SK-N-SH treated with all-trans-retinoic acid at 6 μM for 48 hours (cell line): ENCODE measurements at regions not wholly inside any gene's neighbourhood (a gene's known extent, or its start where the extent isn't known, plus 50 kb on each side); places are given as distances from the start of the nearest gene placed in this dataset.

Experiments
- POU6F1 ChIP-seq: fragments of 250-450 bp; sonication (Bioruptor Pico); IDR thresholded peaks from 2 replicates; pipeline ENCODE4 v1.8.0; 2021; ENCODE audit warnings: low read depth, mild to moderate bottlenecking, moderate library complexity, borderline replicate concordance
- TCF4 ChIP-seq: fragments of 250-450 bp; sonication (Bioruptor Pico); IDR thresholded peaks from 2 replicates; pipeline ENCODE4 v1.8.0; 2021; ENCODE audit warnings: mild to moderate bottlenecking, moderate library complexity, borderline replicate concordance
- ZC3H10 ChIP-seq: fragments of 250-450 bp; sonication (Bioruptor Pico); IDR thresholded peaks from 2 replicates; pipeline ENCODE4 v1.5.1; 2021; ENCODE audit warnings: mild to moderate bottlenecking, moderate library complexity
- TF ChIP-seq, protein P1 (sequence below): fragments of 250-450 bp; sonication (Bioruptor Pico); IDR thresholded peaks from 2 replicates; pipeline ENCODE4 v1.5.0; 2020; ENCODE audit warnings: mild to moderate bottlenecking, moderate library complexity

- TF ChIP-seq POU6F1 (CRISPR knock-in tag) (no peak), TCF4 (CRISPR knock-in tag) (no peak), ZC3H10 (no peak)
- TF ChIP-seq, protein P1, sequence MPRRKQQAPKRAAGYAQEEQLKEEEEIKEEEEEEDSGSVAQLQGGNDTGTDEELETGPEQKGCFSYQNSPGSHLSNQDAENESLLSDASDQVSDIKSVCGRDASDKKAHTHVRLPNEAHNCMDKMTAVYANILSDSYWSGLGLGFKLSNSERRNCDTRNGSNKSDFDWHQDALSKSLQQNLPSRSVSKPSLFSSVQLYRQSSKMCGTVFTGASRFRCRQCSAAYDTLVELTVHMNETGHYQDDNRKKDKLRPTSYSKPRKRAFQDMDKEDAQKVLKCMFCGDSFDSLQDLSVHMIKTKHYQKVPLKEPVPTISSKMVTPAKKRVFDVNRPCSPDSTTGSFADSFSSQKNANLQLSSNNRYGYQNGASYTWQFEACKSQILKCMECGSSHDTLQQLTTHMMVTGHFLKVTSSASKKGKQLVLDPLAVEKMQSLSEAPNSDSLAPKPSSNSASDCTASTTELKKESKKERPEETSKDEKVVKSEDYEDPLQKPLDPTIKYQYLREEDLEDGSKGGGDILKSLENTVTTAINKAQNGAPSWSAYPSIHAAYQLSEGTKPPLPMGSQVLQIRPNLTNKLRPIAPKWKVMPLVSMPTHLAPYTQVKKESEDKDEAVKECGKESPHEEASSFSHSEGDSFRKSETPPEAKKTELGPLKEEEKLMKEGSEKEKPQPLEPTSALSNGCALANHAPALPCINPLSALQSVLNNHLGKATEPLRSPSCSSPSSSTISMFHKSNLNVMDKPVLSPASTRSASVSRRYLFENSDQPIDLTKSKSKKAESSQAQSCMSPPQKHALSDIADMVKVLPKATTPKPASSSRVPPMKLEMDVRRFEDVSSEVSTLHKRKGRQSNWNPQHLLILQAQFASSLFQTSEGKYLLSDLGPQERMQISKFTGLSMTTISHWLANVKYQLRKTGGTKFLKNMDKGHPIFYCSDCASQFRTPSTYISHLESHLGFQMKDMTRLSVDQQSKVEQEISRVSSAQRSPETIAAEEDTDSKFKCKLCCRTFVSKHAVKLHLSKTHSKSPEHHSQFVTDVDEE: no peak
Measured at GRCh38 chr3:148106062-148106461, 591.6 kb upstream of the AGTR1 start.
